AG09309 (cell line): ENCODE measurements at regions not wholly inside any gene's neighbourhood (a gene's known extent, or its start where the extent isn't known, plus 50 kb on each side); places are given as distances from the start of the nearest gene placed in this dataset.

ENCODE experiments used
- DNase-seq: peaks from one replicate; pipeline ENCODE4 v3.0.0-alpha.2; 2010; ENCODE audit warnings: low read depth
- H3K4me3 ChIP-seq: 2 replicates; pipeline ENCODE4 v1.5.1; 2011; ENCODE audit warnings: mild to moderate bottlenecking, low read depth, low read length, moderate library complexity; ENCODE audit not compliant: control insufficient read depth
- CTCF ChIP-seq: IDR thresholded peaks from 2 replicates; pipeline ENCODE4 v1.5.1; 2011; ENCODE audit warnings: mild to moderate bottlenecking, low read depth, low read length, inconsistent platforms; ENCODE audit not compliant: insufficient read depth, control insufficient read depth; ENCODE audit errors: missing control alignments

- H3K4me3 ChIP-seq, result no peak overlapping the region
- no peak for TF ChIP-seq CTCF
- no peak for DNase-seq
Observed at GRCh38 chr16:79757968-79758367, 157.4 kb upstream of the MAF start.

- DNase-seq, result no peak
- TF ChIP-seq CTCF, result no peak
- H3K4me3 ChIP-seq, result no peak overlapping the region
Observed at GRCh38 chr16:79757163-79757562, 156.6 kb upstream of the MAF start.

- TF ChIP-seq CTCF, result no peak
- no peak for DNase-seq
- H3K4me3 ChIP-seq, result no peak overlapping the region
Observed at GRCh38 chr16:79756571-79756970, 156.0 kb upstream of the MAF start.

- no peak overlapping the region for H3K4me3 ChIP-seq
- DNase-seq, result no peak
- no peak for TF ChIP-seq CTCF
Observed at GRCh38 chr16:79754501-79754900, 154.0 kb upstream of the MAF start.

- no peak for DNase-seq
- TF ChIP-seq CTCF, result no peak
- H3K4me3 ChIP-seq, result no peak overlapping the region
Observed at GRCh38 chr16:79754081-79754480, 153.5 kb upstream of the MAF start.

GRCh38 chr16:79753286-79753685, 152.7 kb upstream of the MAF start:
- H3K4me3 ChIP-seq, result no peak overlapping the region
- TF ChIP-seq CTCF, result no peak
- DNase-seq, result no peak

- H3K4me3 ChIP-seq, result no peak overlapping the region
- no peak for TF ChIP-seq CTCF
- no peak for DNase-seq
Observed at GRCh38 chr16:79752396-79752795, 151.9 kb upstream of the MAF start.
